ENCODE measurements at regions not wholly inside any gene's neighbourhood (a gene's known extent, or its start where the extent isn't known, plus 50 kb on each side); places are given as distances from the start of the nearest gene placed in this dataset.
"Not testable (repeated sequence)": the region's sequence is repeated elsewhere in the genome, so short reads cannot be mapped to it uniquely, and the experiment has no call there.

DNA sequence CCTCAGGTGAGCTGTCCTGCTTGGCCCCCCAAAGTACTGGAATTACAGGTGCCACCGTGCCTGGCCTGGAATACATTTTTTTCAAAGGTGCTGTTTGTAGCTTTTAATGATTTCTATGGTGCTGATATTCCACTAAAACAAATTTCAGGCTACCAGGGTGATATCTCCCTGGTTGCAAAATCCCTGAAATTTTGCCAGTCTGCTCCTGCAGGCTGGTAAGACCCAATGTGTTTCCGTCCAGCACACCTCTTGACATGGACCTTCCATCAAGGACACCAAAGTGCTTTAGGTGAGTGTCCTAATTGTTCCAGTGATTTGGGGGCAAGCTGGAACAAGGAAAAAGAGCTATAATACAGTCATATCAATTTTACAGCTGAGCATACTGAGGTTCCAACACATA is 69.8 kb upstream of the KMT2C start:
- no peak for TF ChIP-seq POLR2A (IDR thresholded peaks at IDR 0.05)
- TF ChIP-seq EP300 (IDR thresholded peaks at IDR 0.05; ENCODE audit: low read depth) = no peak
- no peak for TF ChIP-seq CTCF (IDR thresholded peaks at IDR 0.05)
- no peak for TF ChIP-seq POLR2AphosphoS5 (IDR thresholded peaks at IDR 0.05)
- 90 to 100% methylated on average over 1 to 2 of the region's 2 CpGs for WGBS, 2 donors (ENCODE audit: low coverage in 1 of 2)
- H3K27ac ChIP-seq = no peak overlapping the region
- H3K9me3 ChIP-seq = no peaks in the 10 kb centered on the region
- no peak for DNase-seq
- H3K4me1 ChIP-seq = no peaks in the 10 kb centered on the region
- no peak overlapping the region for H3K4me3 ChIP-seq
- intact Hi-C loops (cut with DNase I; ENCODE audit: low total_unique reads) = no loop called here
- in situ Hi-C loops (cut with MboI; ENCODE audit: low pct_ligation_motif_present in 1 of 4, low pct_unique_long_range_greater_than_20kb in 1 of 4, low sequenced_read_pairs in 3 of 4) = no loop called here
- H3K27me3 ChIP-seq = no peaks in the 10 kb centered on the region
- H3K36me3 ChIP-seq = no peaks in the 10 kb centered on the region

- Histone ChIP-seq H3K27ac (no peak overlapping the region), H3K9me3 (no peaks in the 10 kb centered on the region), H3K27me3 (no peaks in the 10 kb centered on the region), H3K4me1 (no peaks in the 10 kb centered on the region), H3K36me3 (no peaks in the 10 kb centered on the region), H3K4me3 (no peak overlapping the region)
- in situ Hi-C loops (cut with MboI; ENCODE audit: low pct_ligation_motif_present in 1 of 4, low pct_unique_long_range_greater_than_20kb in 1 of 4, low sequenced_read_pairs in 3 of 4) (no loop called here), intact Hi-C loops (cut with DNase I; ENCODE audit: low total_unique reads) (no loop called here)
- 85 to 100% methylated on average over 2 to 10 of the region's 10 CpGs for WGBS, 2 donors (ENCODE audit: low coverage in 1 of 2)
- TF ChIP-seq EP300 (IDR thresholded peaks at IDR 0.05; ENCODE audit: low read depth) = no peak
- no peak for DNase-seq
Measured at GRCh38 chr7:152504816-152505215, 69.0 kb upstream of the KMT2C start.

DNA sequence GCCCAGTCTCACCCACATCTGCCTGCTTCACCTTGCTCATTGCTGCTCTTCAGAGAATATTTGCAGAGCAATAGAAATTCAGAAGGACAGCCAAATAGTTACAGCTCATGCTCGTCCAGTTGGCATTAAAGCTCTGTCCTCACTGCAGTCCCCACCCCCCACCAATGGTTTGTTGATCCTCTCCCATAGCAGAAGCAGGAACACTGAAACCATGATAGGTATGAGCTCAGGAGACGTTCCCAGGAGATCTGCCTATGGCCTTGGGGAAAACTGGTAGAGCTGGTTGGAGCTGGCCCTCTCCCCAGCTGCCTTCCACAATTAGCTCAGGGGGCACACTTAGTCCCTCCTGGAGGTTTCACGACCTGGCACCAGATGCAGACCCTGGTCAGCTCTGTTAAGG is 68.6 kb upstream of the KMT2C start:
- 23% methylated on average over 3 of the region's 3 CpGs; no CpG with 5 or more reads in 1 of the 2 donors for WGBS, 2 donors (ENCODE audit: low coverage in 1 of 2)
- no peak for DNase-seq
- H3K4me3 ChIP-seq = no peak overlapping the region
- intact Hi-C loops (cut with DNase I; ENCODE audit: low total_unique reads) = no loop called here
- TF ChIP-seq EP300 (IDR thresholded peaks at IDR 0.05; ENCODE audit: low read depth) (no peak), POLR2A (IDR thresholded peaks at IDR 0.05) (no peak)
- H3K4me1 ChIP-seq = no peaks in the 10 kb centered on the region
- H3K36me3 ChIP-seq = no peaks in the 10 kb centered on the region
- no peaks in the 10 kb centered on the region for H3K27me3 ChIP-seq
- in situ Hi-C loops (cut with MboI; ENCODE audit: low pct_ligation_motif_present in 1 of 4, low pct_unique_long_range_greater_than_20kb in 1 of 4, low sequenced_read_pairs in 3 of 4) = no loop called here
- no peaks in the 10 kb centered on the region for H3K9me3 ChIP-seq
- H3K27ac ChIP-seq = no peak overlapping the region

GRCh38 chr7:152502813-152503790 is 67.3 kb upstream of the KMT2C start:
- no peaks in the 10 kb centered on the region for H3K4me1 ChIP-seq
- TF ChIP-seq POLR2A (IDR thresholded peaks at IDR 0.05) = no peak
- TF ChIP-seq EP300 (IDR thresholded peaks at IDR 0.05; ENCODE audit: low read depth) = no peak
- no peak for TF ChIP-seq CTCF (IDR thresholded peaks at IDR 0.05)
- no peak for TF ChIP-seq POLR2AphosphoS5 (IDR thresholded peaks at IDR 0.05)
- H3K27me3 ChIP-seq = no peaks in the 10 kb centered on the region
- 75 to 87% methylated on average over 8 to 13 of the region's 13 CpGs for WGBS, 2 donors (ENCODE audit: low coverage in 1 of 2)
- H3K4me3 ChIP-seq = no peak overlapping the region
- intact Hi-C loops (cut with DNase I; ENCODE audit: low total_unique reads) (no loop called here), in situ Hi-C loops (cut with MboI; ENCODE audit: low pct_ligation_motif_present in 1 of 4, low pct_unique_long_range_greater_than_20kb in 1 of 4, low sequenced_read_pairs in 3 of 4) (no loop called here)
- H3K9me3 ChIP-seq = no peaks in the 10 kb centered on the region
- H3K27ac ChIP-seq = no peak overlapping the region
- DNase-seq = no peak
- H3K36me3 ChIP-seq = no peaks in the 10 kb centered on the region

DNA sequence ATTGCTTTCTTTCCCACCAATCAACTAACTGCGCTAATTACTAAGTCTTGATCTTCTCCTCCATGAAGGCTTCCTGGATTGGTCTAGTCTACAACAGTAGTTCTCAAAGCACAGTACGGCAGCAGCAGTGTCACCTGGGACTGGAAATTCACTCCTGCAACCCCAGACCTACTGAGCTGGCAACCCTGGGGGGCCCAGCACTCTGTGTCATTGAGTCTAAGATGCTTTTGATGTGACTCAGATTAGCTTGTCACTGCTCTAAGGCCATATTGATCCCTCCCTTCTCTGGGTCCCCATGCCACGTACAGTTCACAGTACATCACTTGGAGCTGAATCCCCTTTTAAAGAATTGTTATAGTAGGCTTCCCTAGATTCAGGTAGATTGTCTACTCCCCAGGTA is 65.7 kb upstream of the KMT2C start:
- no peaks in the 10 kb centered on the region for H3K27me3 ChIP-seq
- in situ Hi-C loops (cut with MboI; ENCODE audit: low pct_ligation_motif_present in 1 of 4, low pct_unique_long_range_greater_than_20kb in 1 of 4, low sequenced_read_pairs in 3 of 4) (no loop called here), intact Hi-C loops (cut with DNase I; ENCODE audit: low total_unique reads) (no loop called here)
- H3K36me3 ChIP-seq = no peaks in the 10 kb centered on the region
- TF ChIP-seq EP300 (IDR thresholded peaks at IDR 0.05; ENCODE audit: low read depth) = no peak
- TF ChIP-seq CTCF (IDR thresholded peaks at IDR 0.05) = no peak
- TF ChIP-seq POLR2AphosphoS5 (IDR thresholded peaks at IDR 0.05) = no peak
- no peak for TF ChIP-seq POLR2A (IDR thresholded peaks at IDR 0.05)
- DNase-seq = no peak
- H3K4me1 ChIP-seq = no peaks in the 10 kb centered on the region
- no peaks in the 10 kb centered on the region for H3K9me3 ChIP-seq
- no peak overlapping the region for H3K27ac ChIP-seq
- 90 to 93% methylated on average over 3 of the region's 3 CpGs for WGBS, 2 donors (ENCODE audit: low coverage in 1 of 2)
- H3K4me3 ChIP-seq = no peak overlapping the region

DNA sequence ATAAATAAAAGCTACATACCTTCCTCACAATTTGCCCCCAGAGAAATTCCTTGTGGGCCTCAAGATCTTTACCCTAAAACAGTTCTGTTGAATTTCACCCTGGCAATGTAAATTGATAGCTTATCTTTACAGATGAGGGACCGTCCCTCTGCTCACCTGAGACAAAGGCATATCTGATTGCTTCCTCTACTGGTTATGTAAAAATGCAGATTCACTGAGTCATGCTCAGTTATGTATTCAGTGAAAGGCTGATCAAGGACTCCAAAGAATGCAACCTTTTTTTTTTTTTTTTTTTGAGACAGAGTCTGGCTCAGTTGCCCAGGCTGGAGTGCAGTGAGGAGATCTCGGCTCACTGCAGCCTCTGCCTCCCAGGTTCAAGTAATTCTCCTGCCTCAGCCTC is 64.2 kb upstream of the KMT2C start:
- H3K4me3 ChIP-seq; H3K27ac ChIP-seq; H3K4me1 ChIP-seq; H3K36me3 ChIP-seq; in situ Hi-C loops (cut with MboI; ENCODE audit: low pct_ligation_motif_present in 1 of 4, low pct_unique_long_range_greater_than_20kb in 1 of 4, low sequenced_read_pairs in 3 of 4); H3K9me3 ChIP-seq; intact Hi-C loops (cut with DNase I; ENCODE audit: low total_unique reads); H3K27me3 ChIP-seq; DNase-seq: not testable (repeated sequence)
- WGBS, 2 donors (ENCODE audit: low coverage in 1 of 2) = 89 to 100% methylated on average over 2 of the region's 2 CpGs

Measured in transverse colon (tissue), 4 donors.